Endothelial cell of umbilical vein (primary cell): ENCODE measurements at regions not wholly inside any gene's neighbourhood (a gene's known extent, or its start where the extent isn't known, plus 50 kb on each side); places are given as distances from the start of the nearest gene placed in this dataset.

Experiments used
- BruUV-seq: library from RNA; stranded (reverse); fragments of 400-500 nt; replicated peaks from 2 replicates; lab custom pipeline; 2021; lab: Mats Ljungman, UMichigan
- CTCF ChIA-PET: fragments of 300-600, 350-600 bp; sonication (Branson Sonifier 250); formaldehyde crosslinking; loops from one replicate; lab custom pipeline; 2021; ENCODE audit warnings: antibody characterized with exemption, inconsistent platforms; lab: Charles Lee
- POLR2A ChIA-PET: fragments of 300-600, 350-600 bp; sonication (Branson Sonifier 250); formaldehyde crosslinking; loops from one replicate; lab custom pipeline; 2021; ENCODE audit warnings: antibody characterized with exemption, inconsistent platforms; lab: Charles Lee
- DNase-seq: peaks from one replicate; pipeline ENCODE4 v3.0.0-alpha.2; 2011; ENCODE audit warnings: low read depth, low spot score
- FAIRE-seq: peaks from 2 replicates; lab custom pipeline; 2011; peaks lifted over from hg19 to GRCh38; lab: Jason Lieb, UNC
- H2AFZ ChIP-seq: 2 replicates; pipeline ENCODE4 v1.6.0; 2012; ENCODE audit warnings: low read depth, low read length, control low read depth, inconsistent platforms
- H3K27ac ChIP-seq: 2 replicates; pipeline ENCODE4 v1.5.1; 2011; ENCODE audit warnings: low read depth, mild to moderate bottlenecking, control low read depth, low read length, moderate library complexity; ENCODE audit not compliant: insufficient read depth
- H3K27me3 ChIP-seq, 2 experiments: 2 replicates each; pipeline versions ENCODE4 v1.6.0 to v1.6.1; 2011; ENCODE audit warnings: low read length in 2 of 2, mixed read lengths in 1 of 2; ENCODE audit not compliant: control insufficient read depth in 2 of 2, insufficient read depth in 2 of 2
- H3K36me3 ChIP-seq, 2 experiments: 2 replicates in 1 of 2; 3 replicates in 1 of 2; pipeline ENCODE4 v1.5.1; 2011; ENCODE audit warnings: low read length in 2 of 2, mild to moderate bottlenecking in 1 of 2, moderate library complexity in 1 of 2; ENCODE audit not compliant: control insufficient read depth in 2 of 2, insufficient read depth in 2 of 2; ENCODE audit errors: extremely low read depth in 1 of 2
- H3K4me1 ChIP-seq: 3 replicates; pipeline ENCODE4 v1.5.1; 2011; ENCODE audit warnings: mild to moderate bottlenecking, low read length; ENCODE audit not compliant: control insufficient read depth, insufficient read depth; ENCODE audit errors: extremely low read depth
- H3K4me2 ChIP-seq: 2 replicates; pipeline ENCODE4 v1.6.1; 2011; ENCODE audit warnings: low read length, control low read depth, mixed read lengths; ENCODE audit not compliant: insufficient read depth
- H3K4me3 ChIP-seq, 3 experiments: fragments of 200-600 bp in 1 of 3; sonication (generic), shearing (Covaris generic) in 1 of 3; replicated peaks in 1 of 3; 2 replicates each; pipeline ENCODE4 v1.5.1; 2011 to 2016; ENCODE audit warnings: control low read depth in 3 of 3, low read length in 3 of 3, mild to moderate bottlenecking in 2 of 3, inconsistent platforms in 1 of 3, low read depth in 1 of 3, moderate library complexity in 1 of 3; ENCODE audit not compliant: insufficient read depth in 1 of 3
- H3K79me2 ChIP-seq: 2 replicates; pipeline ENCODE4 v1.6.0; 2012; ENCODE audit warnings: low read length, inconsistent platforms; ENCODE audit not compliant: control insufficient read depth, insufficient read depth
- H3K9ac ChIP-seq: replicated peaks from 2 replicates; pipeline ENCODE3; 2011; ENCODE audit warnings: low read length, control low read depth; ENCODE audit not compliant: insufficient read depth; ENCODE audit errors: extremely low read depth
- H3K9me1 ChIP-seq: replicated peaks from 3 replicates; pipeline ENCODE4 v1.6.0; 2011; ENCODE audit warnings: mild to moderate bottlenecking, low read length; ENCODE audit not compliant: control insufficient read depth, insufficient read depth; ENCODE audit errors: extremely low read depth
- H3K9me3 ChIP-seq: replicated peaks from 2 replicates; pipeline ENCODE4 v1.5.1; 2012; ENCODE audit warnings: low read length, inconsistent platforms; ENCODE audit not compliant: control insufficient read depth, insufficient read depth
- H4K20me1 ChIP-seq: replicated peaks from 2 replicates; pipeline ENCODE3; 2011; ENCODE audit warnings: mild to moderate bottlenecking, low read length; ENCODE audit not compliant: control insufficient read depth, insufficient read depth; ENCODE audit errors: extremely low read depth
- EZH2 ChIP-seq: IDR thresholded peaks from 2 replicates; pipeline ENCODE4 v1.6.1; 2012; ENCODE audit warnings: borderline replicate concordance, low read depth, mild to moderate bottlenecking, moderate library complexity, low read length, inconsistent platforms; ENCODE audit not compliant: severe bottlenecking
- FOS ChIP-seq: IDR thresholded peaks from 2 replicates; pipeline ENCODE4 v1.6.1; 2011; ENCODE audit warnings: mild to moderate bottlenecking, low read length, moderate library complexity, borderline replicate concordance; ENCODE audit not compliant: insufficient read depth
- GATA2 ChIP-seq: IDR thresholded peaks from 2 replicates; pipeline ENCODE4 v1.7.0; 2011; ENCODE audit warnings: low read depth, mild to moderate bottlenecking, moderate library complexity, mixed read lengths, low read length; ENCODE audit not compliant: insufficient read length, insufficient read depth
- JUN ChIP-seq: IDR thresholded peaks from 2 replicates; pipeline ENCODE4 v1.6.1; 2011; ENCODE audit warnings: borderline replicate concordance, low read depth; ENCODE audit not compliant: insufficient read length, insufficient read depth
- MAX ChIP-seq: IDR thresholded peaks from 2 replicates; pipeline ENCODE4 v1.6.1; 2011; ENCODE audit not compliant: insufficient read depth, insufficient read length
- MYC ChIP-seq: IDR thresholded peaks from one replicate; pipeline ENCODE4 v1.6.1; 2011; ENCODE audit warnings: mild to moderate bottlenecking, low read depth, low read length
- POLR2A ChIP-seq: IDR thresholded peaks from 2 replicates; pipeline ENCODE4 v1.6.1; 2012; ENCODE audit warnings: low read depth, mild to moderate bottlenecking, control low read depth, low read length
- POLR2AphosphoS5 ChIP-seq: IDR thresholded peaks from 2 replicates; pipeline ENCODE4 v1.6.1; 2012; ENCODE audit warnings: low read depth, mild to moderate bottlenecking, control low read depth, low read length, moderate library complexity; ENCODE audit not compliant: insufficient read depth
- dilution Hi-C: fragments of 300-500 bp; cut with MboI; formaldehyde crosslinking; loops from one replicate; pipeline ENCODE4 v1.15.0; 2019; ENCODE audit warnings: low sequenced_read_pairs; ENCODE audit not compliant: extremely low pct_ligation_motif_present
- intact Hi-C: fragments of 100-400 bp; cut with micrococcal nuclease; formaldehyde crosslinking; loops from one replicate; pipeline ENCODE4 v1.10.0; 2022
- TF ChIP-seq, protein P1 (sequence below), 2 donors: IDR thresholded peaks; 1 replicate in 1 of 2; 2 replicates in 1 of 2; pipeline ENCODE4 v1.5.1; 2011; ENCODE audit warnings: low read length in 2 of 2, mild to moderate bottlenecking in 2 of 2, moderate library complexity in 2 of 2, control low read depth in 1 of 2, inconsistent platforms in 1 of 2, low read depth in 1 of 2; ENCODE audit not compliant: insufficient read depth in 1 of 2; ENCODE audit errors: extremely low read depth in 1 of 2

GRCh38 chr3:146709969-146710368 is 104.8 kb upstream of the PLSCR5 start:
- Histone ChIP-seq H4K20me1 (no peaks in the 10 kb centered on the region), H3K27me3 (no peaks in the 10 kb centered on the region), H3K79me2 (no peaks in the 10 kb centered on the region), H3K9ac (no peak overlapping the region), H3K9me1 (no peaks in the 10 kb centered on the region), H3K4me2 (no peak overlapping the region), H3K4me3 (no peak overlapping the region), H3K4me1 (no peaks in the 10 kb centered on the region), H2AFZ (no peak overlapping the region), H3K27ac (no peak overlapping the region), H3K9me3 (no peaks in the 10 kb centered on the region), H3K36me3 (no peaks in the 10 kb centered on the region)
- no peak for FAIRE-seq
- ChIA-PET POLR2A (no interaction called here), CTCF (no interaction called here)
- dilution Hi-C loops (no loop called here), intact Hi-C loops (no loop called here)
- TF ChIP-seq FOS (no peak), GATA2 (no peak), EZH2 (no peak), MAX (no peak), MYC (no peak), JUN (no peak), POLR2A (no peak), POLR2AphosphoS5 (no peak)
- TF ChIP-seq, protein P1, sequence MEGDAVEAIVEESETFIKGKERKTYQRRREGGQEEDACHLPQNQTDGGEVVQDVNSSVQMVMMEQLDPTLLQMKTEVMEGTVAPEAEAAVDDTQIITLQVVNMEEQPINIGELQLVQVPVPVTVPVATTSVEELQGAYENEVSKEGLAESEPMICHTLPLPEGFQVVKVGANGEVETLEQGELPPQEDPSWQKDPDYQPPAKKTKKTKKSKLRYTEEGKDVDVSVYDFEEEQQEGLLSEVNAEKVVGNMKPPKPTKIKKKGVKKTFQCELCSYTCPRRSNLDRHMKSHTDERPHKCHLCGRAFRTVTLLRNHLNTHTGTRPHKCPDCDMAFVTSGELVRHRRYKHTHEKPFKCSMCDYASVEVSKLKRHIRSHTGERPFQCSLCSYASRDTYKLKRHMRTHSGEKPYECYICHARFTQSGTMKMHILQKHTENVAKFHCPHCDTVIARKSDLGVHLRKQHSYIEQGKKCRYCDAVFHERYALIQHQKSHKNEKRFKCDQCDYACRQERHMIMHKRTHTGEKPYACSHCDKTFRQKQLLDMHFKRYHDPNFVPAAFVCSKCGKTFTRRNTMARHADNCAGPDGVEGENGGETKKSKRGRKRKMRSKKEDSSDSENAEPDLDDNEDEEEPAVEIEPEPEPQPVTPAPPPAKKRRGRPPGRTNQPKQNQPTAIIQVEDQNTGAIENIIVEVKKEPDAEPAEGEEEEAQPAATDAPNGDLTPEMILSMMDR (IDR thresholded peaks at IDR 0.05; ENCODE audit: extremely low read depth in 1 of 2, insufficient read depth in 1 of 2, low read depth in 1 of 2, low read length in 2 of 2), result no peak
- BruUV-seq, result no TSS peak
- DNase-seq, result no peak
